GM18861 (cell line): ENCODE measurements at regions not wholly inside any gene's neighbourhood (a gene's known extent, or its start where the extent isn't known, plus 50 kb on each side); places are given as distances from the start of the nearest gene placed in this dataset.

Source experiments
- ATAC-seq: cut with Tn5 transposase; IDR thresholded peaks from one replicate; pipeline ENCODE4 v1.9.1; 2021; ENCODE audit not compliant: unreplicated experiment

DNA sequence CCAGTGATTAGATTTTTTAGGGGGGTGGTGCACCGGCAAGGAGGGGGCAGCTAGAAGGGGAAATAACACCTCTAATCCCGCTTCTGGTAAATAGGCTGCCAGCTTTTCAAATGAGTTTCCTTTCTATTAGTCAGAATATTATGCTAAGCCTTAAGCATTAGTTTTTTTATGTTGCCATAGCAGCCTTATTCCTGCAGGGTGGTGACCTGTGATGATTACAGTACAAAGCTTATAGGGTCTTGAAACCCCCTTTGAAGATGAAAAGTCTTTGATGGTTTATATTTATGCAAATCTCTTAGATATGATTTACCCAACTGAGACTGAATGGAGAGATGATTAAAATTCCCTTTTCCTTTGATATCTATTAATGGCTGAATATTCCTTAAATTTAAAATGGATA is 109.8 kb downstream of the ZIC5 start:
- no peak for ATAC-seq

GRCh38 chr13:99860745-99861144 is 110.8 kb downstream of the ZIC5 start:
- no peak for ATAC-seq

DNA sequence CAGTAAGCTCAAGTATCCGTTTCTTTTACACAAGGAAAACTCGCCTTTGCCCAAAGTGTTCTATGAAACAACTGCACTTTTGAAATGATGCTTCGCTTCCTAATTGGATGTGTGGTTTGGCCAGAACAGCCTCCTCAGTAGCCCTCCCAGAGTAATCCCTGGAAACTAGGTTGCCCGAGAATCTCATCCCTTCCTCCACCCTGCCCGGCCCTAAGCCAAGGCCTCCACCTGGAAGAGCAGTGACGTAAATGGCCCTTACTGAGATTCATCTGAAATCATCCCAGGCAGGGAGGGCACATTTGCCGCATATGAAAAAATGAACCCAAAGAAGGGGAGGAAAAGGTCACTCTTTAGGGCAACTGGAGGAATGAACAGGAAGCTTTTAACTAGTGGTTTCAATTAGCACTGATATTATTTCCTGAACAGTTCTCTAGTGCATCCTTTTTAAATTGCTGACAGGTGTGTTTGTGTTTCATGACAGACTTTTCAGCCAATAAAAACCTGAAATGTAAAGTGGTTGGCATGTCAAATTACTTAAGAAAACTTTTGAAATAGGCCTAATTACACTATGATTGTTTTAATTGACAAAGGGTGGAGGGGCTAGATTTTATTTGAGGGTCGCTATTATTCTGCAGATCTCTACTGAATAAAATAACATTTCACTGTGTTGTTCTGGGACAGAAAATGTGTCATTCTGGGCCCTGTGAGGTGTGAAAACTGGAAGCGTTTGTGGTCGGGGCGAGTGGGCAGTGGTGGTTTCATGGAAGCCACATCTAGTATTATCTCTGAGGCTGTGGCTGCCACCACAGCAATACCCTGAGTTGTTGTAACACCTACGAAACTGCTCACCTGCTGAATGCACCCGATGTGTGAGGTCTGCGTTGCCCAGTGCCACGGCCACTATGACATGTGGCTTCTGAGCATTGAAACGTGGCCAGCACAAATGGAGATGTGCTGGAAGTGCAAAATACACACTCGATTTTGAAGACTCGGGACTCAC is 112.1 kb downstream of the ZIC5 start:
- no peak for ATAC-seq

DNA sequence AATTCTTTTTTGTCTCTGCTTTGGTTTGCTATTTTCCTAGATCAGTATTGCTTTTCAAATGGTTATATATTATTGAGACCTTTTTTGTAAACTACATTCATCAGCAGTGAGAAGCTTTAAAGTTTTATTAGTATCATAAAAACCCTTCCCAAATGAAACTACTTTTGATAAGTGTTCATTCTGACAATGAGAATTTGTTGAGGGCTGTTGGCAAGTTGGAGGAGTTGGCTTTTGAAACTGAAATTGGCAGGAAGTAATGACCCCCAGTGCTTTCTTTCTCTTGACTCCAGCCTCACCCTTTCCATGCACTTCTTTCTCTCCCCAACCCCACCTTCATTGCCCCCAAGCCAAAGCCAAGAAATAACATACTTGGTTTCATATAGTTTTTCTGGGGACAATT is 113.8 kb downstream of the ZIC5 start:
- no peak for ATAC-seq

DNA sequence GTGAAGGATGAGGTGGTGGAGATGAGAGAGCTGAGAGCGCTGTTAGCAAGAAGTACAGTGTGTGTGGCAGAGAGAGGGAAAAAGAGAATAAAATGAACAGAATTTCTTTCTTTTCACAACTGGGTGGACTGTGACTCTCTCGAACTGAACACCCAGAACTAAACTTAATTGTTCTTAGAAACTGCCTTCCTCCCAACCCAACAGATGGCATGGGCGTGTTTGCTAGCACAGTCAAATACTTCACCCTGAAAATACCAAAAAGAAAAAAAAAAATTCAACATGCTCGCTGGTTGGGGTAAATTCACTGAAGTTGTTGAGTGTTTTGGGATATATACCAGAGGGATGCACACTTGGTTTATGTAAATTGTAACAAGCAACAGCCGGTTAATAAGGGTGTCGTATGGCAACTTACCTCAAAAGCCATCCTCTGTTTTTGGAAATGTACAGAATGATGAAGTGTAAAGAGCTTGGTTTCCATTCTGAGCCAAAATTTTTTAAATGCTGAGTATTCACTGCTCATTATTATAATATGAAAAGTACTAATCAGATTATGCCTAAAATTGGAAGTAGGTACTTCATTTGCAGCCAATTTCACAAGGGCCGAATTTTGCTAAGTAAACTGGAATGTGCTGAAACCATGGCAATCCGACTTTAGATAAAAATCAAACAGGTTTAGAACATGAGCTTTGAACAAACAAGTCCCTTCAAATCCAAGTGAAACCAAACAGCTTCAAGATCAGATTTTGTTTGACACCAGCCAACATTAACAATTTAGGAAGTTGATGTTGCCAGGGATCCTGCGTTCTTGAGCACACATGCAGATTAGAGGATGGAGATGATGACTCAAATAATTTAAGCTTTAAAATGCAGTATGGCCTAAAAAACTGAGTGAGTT is 115.8 kb downstream of the ZIC5 start:
- ATAC-seq: no peak

GRCh38 chr13:99854366-99854765 is 117.2 kb downstream of the ZIC5 start:
- no peak for ATAC-seq

- ATAC-seq: no peak
These were observed 124.2 kb downstream of the ZIC5 start for GRCh38 chr13:99847318-99847750.

GRCh38 chr13:99845161-99845874 is 126.2 kb downstream of the ZIC5 start:
- ATAC-seq: no peak

DNA sequence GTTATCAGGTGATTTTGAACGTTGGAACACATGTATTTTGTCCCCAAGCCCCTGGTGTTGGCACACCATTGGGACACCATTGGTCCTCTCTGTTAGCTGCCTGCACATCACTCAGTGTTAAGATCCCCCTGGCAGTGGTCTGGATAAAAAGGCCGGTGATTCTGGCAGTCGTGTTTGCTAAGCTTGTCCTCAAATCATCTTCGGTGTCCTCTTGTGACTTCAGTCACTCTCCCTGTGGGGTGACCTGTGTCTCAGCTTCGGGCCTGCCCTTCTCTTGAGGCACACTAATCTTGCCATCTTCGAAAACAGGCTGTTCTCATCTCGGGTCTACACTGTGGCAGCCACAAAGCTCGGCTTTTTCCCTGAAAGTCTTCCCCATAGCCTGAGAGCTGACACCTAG is 127.1 kb downstream of the ZIC5 start:
- ATAC-seq: no peak

- no peak for ATAC-seq
These were observed 127.7 kb downstream of the ZIC5 start for GRCh38 chr13:99843872-99844271.

DNA sequence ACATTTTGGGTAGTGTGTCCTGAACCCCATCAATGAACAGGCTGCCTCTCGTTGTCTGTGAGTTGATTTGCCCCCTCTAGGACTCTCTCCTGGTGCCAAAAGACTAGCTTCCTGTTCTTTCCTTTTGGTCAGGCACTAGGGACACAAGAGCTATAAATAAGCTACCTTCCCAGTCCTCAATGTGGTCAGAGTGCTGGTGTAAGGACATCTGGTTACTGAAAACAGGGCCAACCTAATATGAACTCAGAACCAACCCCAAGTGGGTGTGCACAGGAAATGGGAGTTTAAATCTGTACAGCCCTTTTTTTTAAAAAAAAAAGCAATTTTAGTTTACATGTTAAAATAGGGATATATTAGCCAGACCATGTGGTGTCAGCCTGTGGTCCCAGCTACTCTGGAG is 129.2 kb downstream of the ZIC5 start:
- ATAC-seq: no peak

GRCh38 chr13:99836291-99836690 is 135.3 kb downstream of the ZIC5 start:
- no peak for ATAC-seq

DNA sequence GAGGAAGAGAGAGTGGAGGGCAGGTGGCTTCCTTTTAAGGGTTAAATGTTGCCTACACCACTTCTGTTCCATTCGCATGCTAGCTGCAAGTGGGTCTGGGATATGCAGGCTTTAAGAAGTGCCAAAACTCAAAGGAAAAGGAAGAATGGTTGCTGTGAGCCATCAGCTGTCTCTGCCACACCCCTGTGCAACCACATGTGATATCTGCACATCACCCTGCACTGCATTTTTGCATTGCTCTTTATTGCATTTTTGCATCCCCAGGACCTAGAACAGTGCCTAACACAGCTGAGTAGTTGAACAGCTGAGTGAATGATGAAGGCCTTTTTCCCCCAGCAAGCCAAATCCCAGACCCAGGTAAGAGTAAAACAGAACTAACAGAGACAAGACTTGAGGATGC is 136.1 kb downstream of the ZIC5 start:
- ATAC-seq: no peak

DNA sequence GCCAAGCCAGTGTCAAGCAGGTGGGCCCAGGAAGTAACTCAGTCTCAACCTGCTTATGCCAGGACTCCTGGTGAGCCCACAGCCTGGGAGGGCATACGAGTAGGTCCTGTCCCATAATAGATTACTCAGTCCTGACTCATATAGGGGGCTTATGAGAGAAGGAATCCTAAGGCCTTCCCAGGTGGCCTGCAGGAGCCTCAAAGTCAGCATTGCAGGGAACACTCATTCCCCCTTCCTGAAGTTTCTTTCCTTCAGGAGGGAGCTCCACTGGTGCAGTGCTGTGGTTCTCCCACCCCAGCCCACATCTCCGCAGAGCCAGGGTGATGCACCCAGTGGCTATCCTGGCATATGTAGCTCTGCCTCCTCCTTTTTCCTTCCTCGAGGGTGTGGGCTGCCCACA is 137.3 kb downstream of the ZIC5 start:
- no peak for ATAC-seq

GRCh38 chr13:99832347-99832746 is 139.2 kb downstream of the ZIC5 start:
- ATAC-seq: no peak

- ATAC-seq: no peak
These were observed 140.6 kb downstream of the ZIC5 start for GRCh38 chr13:99830931-99831330.

DNA sequence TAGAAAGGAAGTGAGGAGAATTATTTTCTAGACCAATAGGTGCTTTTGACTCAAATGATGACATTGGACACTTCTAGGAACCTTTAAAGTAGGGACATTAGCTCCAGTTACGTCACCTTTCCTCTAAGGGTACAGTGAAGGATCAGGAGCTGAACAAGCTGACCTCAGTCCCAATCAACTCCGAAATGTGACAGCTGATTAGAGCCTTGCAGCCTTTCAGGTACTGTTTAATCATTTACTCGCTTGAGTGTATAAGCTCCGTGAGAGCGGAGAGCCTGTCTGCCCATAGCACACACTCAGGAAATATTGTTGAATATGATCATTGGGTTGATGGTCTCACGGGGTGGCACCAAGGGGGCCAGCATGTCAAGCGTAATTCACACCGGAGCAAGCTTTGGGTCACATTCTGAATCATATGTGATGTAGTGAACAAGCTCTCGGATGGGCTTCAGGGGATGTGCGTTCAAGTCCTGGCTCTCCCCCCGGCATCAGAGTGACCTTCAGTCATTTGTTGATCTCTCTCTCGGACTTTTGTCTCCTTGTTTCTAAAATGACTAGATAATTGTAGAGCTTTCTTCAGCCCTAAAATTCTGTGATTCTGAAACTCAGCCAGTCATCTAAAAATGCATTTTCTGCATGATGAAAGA is 141.9 kb downstream of the ZIC5 start:
- no peak for ATAC-seq

DNA sequence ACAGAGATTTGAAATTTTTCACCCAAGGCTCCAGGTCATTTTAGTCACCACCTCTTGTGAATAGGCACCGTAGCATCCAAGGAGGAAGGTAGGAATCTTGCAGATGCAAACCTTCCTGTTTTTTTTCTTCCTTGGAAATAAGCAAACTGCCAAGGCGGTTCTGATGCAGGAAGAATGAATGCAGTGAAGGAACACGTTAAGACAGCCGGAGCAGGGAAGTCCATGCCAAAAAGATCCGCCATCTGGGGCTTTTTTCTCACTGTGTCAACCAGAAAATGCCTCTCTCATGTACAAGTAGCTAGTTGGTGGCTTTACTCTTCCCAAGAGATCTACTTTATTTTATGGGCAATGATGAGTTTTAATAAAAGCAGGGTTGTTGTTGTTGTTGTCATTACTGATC is 142.4 kb downstream of the ZIC5 start:
- ATAC-seq: no peak

- ATAC-seq: no peak
These were observed 142.8 kb downstream of the ZIC5 start for GRCh38 chr13:99828735-99829134.

- ATAC-seq: no peak
These were observed 143.4 kb downstream of the ZIC5 start for GRCh38 chr13:99828123-99828522.
